Astrocyte of the spinal cord (primary cell): ENCODE measurements at regions not wholly inside any gene's neighbourhood (a gene's known extent, or its start where the extent isn't known, plus 50 kb on each side); places are given as distances from the start of the nearest gene placed in this dataset.
"Not testable (repeated sequence)": the region's sequence is repeated elsewhere in the genome, so short reads cannot be mapped to it uniquely, and the experiment has no call there.

ENCODE experiments used
- DNase-seq: peaks from one replicate; pipeline ENCODE4 v3.0.0; 2011; ENCODE audit warnings: low read depth, low spot score
- H3K4me3 ChIP-seq: 2 replicates; pipeline ENCODE4 v1.5.1; 2011; ENCODE audit warnings: low read depth, mild to moderate bottlenecking, low read length, moderate library complexity
- CTCF ChIP-seq: IDR thresholded peaks from 2 replicates; pipeline ENCODE4 v1.5.1; 2012; ENCODE audit warnings: low read depth, mild to moderate bottlenecking, low read length, inconsistent platforms
- in situ Hi-C: cut with HindIII; loops from 2 replicates; pipeline ENCODE4 v1.10.0; 2017; ENCODE audit warnings: low sequenced_read_pairs

- H3K4me3 ChIP-seq, DNase-seq, in situ Hi-C loops: not testable (repeated sequence)
Observed at GRCh38 chr17:27365329-27365945, 71.5 kb downstream of the WSB1 start.

- no peak for TF ChIP-seq CTCF
Observed at GRCh38 chr17:27366437-27366836, 72.5 kb downstream of the WSB1 start.

GRCh38 chr17:27367121-27367981 lies 73.4 kb downstream of the WSB1 start:
- in situ Hi-C loops: no loop called here
- H3K4me3 ChIP-seq: no peak overlapping the region
- TF ChIP-seq CTCF: no peak
- no peak for DNase-seq

More at GRCh38 chr17:27366437-27366836, 72.5 kb downstream of the WSB1 start:
- H3K4me3 ChIP-seq: no peak overlapping the region
- in situ Hi-C loops: no loop called here
- no peak for DNase-seq

- in situ Hi-C loops: no loop called here
- no peak overlapping the region for H3K4me3 ChIP-seq
- TF ChIP-seq CTCF: no peak
- DNase-seq: no peak
Observed at GRCh38 chr17:27368151-27368795, 74.4 kb downstream of the WSB1 start.

- DNase-seq: no peak
- no peak for TF ChIP-seq CTCF
- no peak overlapping the region for H3K4me3 ChIP-seq
- in situ Hi-C loops: no loop called here
Observed at GRCh38 chr17:27368980-27369379, 75.1 kb downstream of the WSB1 start.

GRCh38 chr17:27370776-27371175 lies 76.9 kb downstream of the WSB1 start:
- no peak overlapping the region for H3K4me3 ChIP-seq
- in situ Hi-C loops: no loop called here
- TF ChIP-seq CTCF: no peak
- no peak for DNase-seq

GRCh38 chr17:27373695-27374094 lies 79.8 kb downstream of the WSB1 start:
- DNase-seq, in situ Hi-C loops, H3K4me3 ChIP-seq: not testable (repeated sequence)
